HCT116 (cell line): ENCODE measurements at regions not wholly inside any gene's neighbourhood (a gene's known extent, or its start where the extent isn't known, plus 50 kb on each side); places are given as distances from the start of the nearest gene placed in this dataset.

ENCODE experiments used
- ATAC-seq: fragments of 200-7000 bp; cut with Tn5 transposase; 2 replicates; pipeline ENCODE4 v1.9.1; 2020; ENCODE audit warnings: mild to moderate bottlenecking, moderate library complexity
- BruUV-seq: library from RNA; stranded (reverse); fragments of 400-500 nt; replicated peaks from 2 replicates; lab custom pipeline; 2021; lab: Mats Ljungman, UMichigan
- CTCF ChIA-PET: fragments of 300-600 bp; sonication (Branson Sonifier 250); formaldehyde crosslinking; loops from one replicate; lab custom pipeline; 2021; ENCODE audit warnings: antibody characterized with exemption; lab: Charles Lee
- POLR2A ChIA-PET: fragments of 300-600, 350-600 bp; sonication (Branson Sonifier 250); formaldehyde crosslinking; loops from one replicate; lab custom pipeline; 2021; ENCODE audit warnings: antibody characterized with exemption; lab: Charles Lee
- RAD21 ChIA-PET, 2 experiments: fragments of 300-600 bp; sonication (Branson Sonifier 250); formaldehyde crosslinking; loops; one replicate each; lab custom pipeline; 2023; ENCODE audit warnings: low total read pairs in 2 of 2; ENCODE audit not compliant: uncharacterized antibody in 2 of 2, unreplicated experiment in 2 of 2, low non-redundant PET in 1 of 2; lab: Charles Lee
- DNase-seq: peaks from one replicate; pipeline ENCODE4 v3.0.0-alpha.2; 2010; ENCODE audit warnings: low read depth, low spot score
- H2AFZ ChIP-seq: fragments of 200-600 bp; shearing (Covaris generic), sonication (generic); 2 replicates; pipeline ENCODE4 v1.6.1; 2017; ENCODE audit warnings: low read depth, mixed run types, mixed read lengths, antibody characterized with exemption, low read length; ENCODE audit not compliant: poor library complexity, severe bottlenecking
- H3K27ac ChIP-seq: 2 replicates; pipeline ENCODE4 v1.5.1; 2012; ENCODE audit warnings: low read depth, low read length
- H3K27me3 ChIP-seq: fragments of 200-600 bp; sonication (generic); 2 replicates; pipeline ENCODE4 v1.6.1; 2016; ENCODE audit warnings: mixed run types, low read length, mixed read lengths; ENCODE audit not compliant: insufficient read depth
- H3K36me3 ChIP-seq, 2 experiments: fragments of 200-500 bp in 1 of 2; fragments of 200-600 bp in 1 of 2; sonication (Bioruptor generic) in 1 of 2; sonication (generic) in 1 of 2; 2 replicates each; pipeline versions ENCODE4 v1.5.1 to v1.6.1; 2014 to 2016; ENCODE audit warnings: low read length in 2 of 2, inconsistent platforms in 1 of 2, mixed read lengths in 1 of 2, mixed run types in 1 of 2; ENCODE audit not compliant: insufficient read depth in 2 of 2, control insufficient read depth in 1 of 2
- H3K4me1 ChIP-seq, 2 experiments: fragments of 200-600 bp in 1 of 2; sonication (generic) in 1 of 2; 2 replicates each; pipeline versions ENCODE4 v1.5.1 to v1.6.1; 2012 to 2017; ENCODE audit warnings: low read length in 2 of 2, inconsistent platforms in 1 of 2, mild to moderate bottlenecking in 1 of 2, mixed read lengths in 1 of 2, mixed run types in 1 of 2, moderate library complexity in 1 of 2; ENCODE audit not compliant: insufficient read depth in 2 of 2, control insufficient read depth in 1 of 2
- H3K4me2 ChIP-seq: fragments of 200-600 bp; sonication (generic); 2 replicates; pipeline ENCODE4 v1.6.1; 2017; ENCODE audit warnings: mixed run types, low read length, mixed read lengths
- H3K4me3 ChIP-seq, 2 experiments: fragments of 200-600 bp in 1 of 2; sonication (generic) in 1 of 2; replicated peaks in 1 of 2; 2 replicates each; pipeline ENCODE4 v1.5.1; 2011 to 2016; ENCODE audit warnings: low read length in 2 of 2, control low read depth in 1 of 2, low read depth in 1 of 2, mild to moderate bottlenecking in 1 of 2, mixed read lengths in 1 of 2, mixed run types in 1 of 2
- H3K79me2 ChIP-seq: fragments of 200-600 bp; sonication (generic); 2 replicates; pipeline ENCODE4 v1.6.1; 2017; ENCODE audit warnings: mild to moderate bottlenecking, mixed run types, low read length, moderate library complexity, mixed read lengths; ENCODE audit not compliant: insufficient read depth
- H3K9ac ChIP-seq: fragments of 200-600 bp; sonication (generic); 2 replicates; pipeline ENCODE4 v1.6.1; 2016; ENCODE audit warnings: low read length, mixed read lengths
- H3K9me2 ChIP-seq: fragments of 200-600 bp; sonication (generic), shearing (Covaris generic); 2 replicates; pipeline ENCODE4 v1.6.1; 2017; ENCODE audit warnings: mixed run types, mild to moderate bottlenecking, moderate library complexity; ENCODE audit not compliant: insufficient read depth
- H3K9me3 ChIP-seq, 2 experiments: fragments of 200-500 bp in 1 of 2; fragments of 200-600 bp in 1 of 2; sonication (Bioruptor generic) in 1 of 2; sonication (generic) in 1 of 2; 2 replicates each; pipeline ENCODE4 v1.6.1; 2014 to 2017; ENCODE audit warnings: low read length in 2 of 2, mixed read lengths in 2 of 2, inconsistent platforms in 1 of 2, low read depth in 1 of 2, mild to moderate bottlenecking in 1 of 2, mixed run types in 1 of 2, moderate library complexity in 1 of 2; ENCODE audit not compliant: control insufficient read depth in 1 of 2, insufficient read depth in 1 of 2
- H4K20me1 ChIP-seq: fragments of 200-600 bp; sonication (generic), shearing (Covaris generic); 2 replicates; pipeline ENCODE4 v1.6.1; 2017; ENCODE audit warnings: mixed run types, mild to moderate bottlenecking, moderate library complexity; ENCODE audit not compliant: insufficient read depth
- CBX3 ChIP-seq: IDR thresholded peaks from 2 replicates; pipeline ENCODE4 v1.6.1; 2012; ENCODE audit warnings: low read depth
- CTCF ChIP-seq, 3 experiments: fragments of 200-600 bp in 1 of 3; sonication (generic) in 1 of 3; IDR thresholded peaks in 2 of 3; conservative IDR thresholded peaks in 1 of 3; 2 replicates each; pipeline ENCODE4 v1.5.1; 2012 to 2017; ENCODE audit warnings: low read depth in 2 of 3, low read length in 2 of 3, antibody characterized with exemption in 1 of 3, borderline replicate concordance in 1 of 3, control low read depth in 1 of 3, mild to moderate bottlenecking in 1 of 3, mixed read lengths in 1 of 3, mixed run types in 1 of 3, moderate library complexity in 1 of 3; ENCODE audit not compliant: insufficient read depth in 1 of 3
- EZH2 ChIP-seq: fragments of 200-600 bp; sonication (generic); IDR thresholded peaks from 2 replicates; pipeline ENCODE4 v1.6.1; 2017; ENCODE audit warnings: antibody characterized with exemption, mixed run types
- FOSL1 ChIP-seq: IDR thresholded peaks from 2 replicates; pipeline ENCODE4 v1.6.1; 2012; ENCODE audit warnings: low read depth
- POLR2A ChIP-seq: IDR thresholded peaks from 2 replicates; pipeline ENCODE4 v1.7.0; 2011; ENCODE audit warnings: borderline replicate concordance; ENCODE audit not compliant: insufficient read depth, insufficient read length; ENCODE audit errors: extremely low read depth
- POLR2AphosphoS5 ChIP-seq: IDR thresholded peaks from 2 replicates; pipeline ENCODE4 v1.6.1; 2011; ENCODE audit warnings: mild to moderate bottlenecking, low read depth, low read length, moderate library complexity
- RAD21 ChIP-seq: IDR thresholded peaks from 2 replicates; pipeline ENCODE4 v1.6.1; 2012; ENCODE audit warnings: low read depth, mild to moderate bottlenecking
- SRF ChIP-seq: IDR thresholded peaks from 2 replicates; pipeline ENCODE4 v1.6.1; 2012; ENCODE audit warnings: low read depth
- TCF7L2 ChIP-seq: IDR thresholded peaks from 2 replicates; pipeline ENCODE4 v1.7.0; 2011; ENCODE audit warnings: borderline replicate concordance, inconsistent platforms; ENCODE audit not compliant: insufficient read depth, insufficient read length; ENCODE audit errors: extremely low read depth
- intact Hi-C: fragments of 100-400 bp; cut with micrococcal nuclease; formaldehyde crosslinking; loops from 2 replicates; pipeline ENCODE4 v1.10.0; 2022
- TF ChIP-seq, protein P1 (sequence below): IDR thresholded peaks from 2 replicates; pipeline ENCODE4 v1.6.1; 2011; ENCODE audit warnings: mild to moderate bottlenecking, low read length, moderate library complexity; ENCODE audit not compliant: insufficient replicate concordance; ENCODE audit errors: extremely low read depth
- TF ChIP-seq, protein P2 (sequence below): IDR thresholded peaks from 2 replicates; pipeline ENCODE4 v1.6.1; 2012

- TF ChIP-seq, protein P1, sequence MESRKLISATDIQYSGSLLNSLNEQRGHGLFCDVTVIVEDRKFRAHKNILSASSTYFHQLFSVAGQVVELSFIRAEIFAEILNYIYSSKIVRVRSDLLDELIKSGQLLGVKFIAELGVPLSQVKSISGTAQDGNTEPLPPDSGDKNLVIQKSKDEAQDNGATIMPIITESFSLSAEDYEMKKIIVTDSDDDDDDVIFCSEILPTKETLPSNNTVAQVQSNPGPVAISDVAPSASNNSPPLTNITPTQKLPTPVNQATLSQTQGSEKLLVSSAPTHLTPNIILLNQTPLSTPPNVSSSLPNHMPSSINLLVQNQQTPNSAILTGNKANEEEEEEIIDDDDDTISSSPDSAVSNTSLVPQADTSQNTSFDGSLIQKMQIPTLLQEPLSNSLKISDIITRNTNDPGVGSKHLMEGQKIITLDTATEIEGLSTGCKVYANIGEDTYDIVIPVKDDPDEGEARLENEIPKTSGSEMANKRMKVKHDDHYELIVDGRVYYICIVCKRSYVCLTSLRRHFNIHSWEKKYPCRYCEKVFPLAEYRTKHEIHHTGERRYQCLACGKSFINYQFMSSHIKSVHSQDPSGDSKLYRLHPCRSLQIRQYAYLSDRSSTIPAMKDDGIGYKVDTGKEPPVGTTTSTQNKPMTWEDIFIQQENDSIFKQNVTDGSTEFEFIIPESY, result no peak
- TF ChIP-seq EZH2 (no peak), POLR2AphosphoS5 (no peak), SRF (no peak), TCF7L2 (no peak), CTCF (IDR thresholded peaks at IDR 0.05 in 2 of 3, conservative IDR thresholded peaks at IDR 0.05 in 1 of 3; ENCODE audit: borderline replicate concordance in 1 of 3, insufficient read depth in 1 of 3, low read depth in 2 of 3, low read length in 2 of 3) (no peak), POLR2A (no peak), RAD21 (no peak), CBX3 (no peak), FOSL1 (no peak)
- TF ChIP-seq, protein P2, sequence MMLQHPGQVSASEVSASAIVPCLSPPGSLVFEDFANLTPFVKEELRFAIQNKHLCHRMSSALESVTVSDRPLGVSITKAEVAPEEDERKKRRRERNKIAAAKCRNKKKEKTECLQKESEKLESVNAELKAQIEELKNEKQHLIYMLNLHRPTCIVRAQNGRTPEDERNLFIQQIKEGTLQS, result no peak
- peaks cover 0 to 30% of the 10 kb centered on the region in 2 experiments; a peak in 3 of 4 replicates for H3K4me1 ChIP-seq
- DNase-seq, result no peak
- peak; percentile 84 for ATAC-seq
- no TSS peak for BruUV-seq
- H3K9me3 ChIP-seq, result no peaks in the 10 kb centered on the region
- H2AFZ ChIP-seq, result peak overlapping the region; percentile 87
- no peaks in the 10 kb centered on the region for H3K27me3 ChIP-seq
- ChIA-PET RAD21 (no interaction called here), CTCF (no interaction called here), POLR2A (no interaction called here)
- no peaks in the 10 kb centered on the region for H4K20me1 ChIP-seq
- H3K27ac ChIP-seq, result no peak overlapping the region
- peak overlapping the region; percentile 26 for H3K9ac ChIP-seq
- intact Hi-C loops, result no loop called here
- no peaks in the 10 kb centered on the region for H3K79me2 ChIP-seq
- H3K36me3 ChIP-seq, result no peaks in the 10 kb centered on the region
- peak overlapping the region; percentile 67 for H3K4me2 ChIP-seq
- H3K9me2 ChIP-seq, result no peaks in the 10 kb centered on the region
- peak overlapping the region in 1 of 2 experiments; percentile 28; a peak in 2 of 4 replicates for H3K4me3 ChIP-seq
Observed at GRCh38 chr11:33557201-33557600, 143.4 kb downstream of the C11orf91 start.
